SK-N-SH (cell line): ENCODE measurements at regions not wholly inside any gene's neighbourhood (a gene's known extent, or its start where the extent isn't known, plus 50 kb on each side); places are given as distances from the start of the nearest gene placed in this dataset.

Experiments used
- CTCF ChIA-PET: fragments of 300-600, 350-600 bp; formaldehyde crosslinking; extraction: SDS; loops from one replicate; lab custom pipeline; 2021; lab: Yijun Ruan, JAX
- POLR2A ChIA-PET: fragments of 350-600 bp; sonication (Branson Sonifier 250); formaldehyde crosslinking; extraction: SDS; loops from one replicate; lab custom pipeline; 2020; ENCODE audit warnings: antibody characterized with exemption, inconsistent platforms; lab: Yijun Ruan, JAX
- DNase-seq: peaks from one replicate; pipeline ENCODE4 v3.0.0; 2012
- H2AFZ ChIP-seq: fragments of 200-600 bp; sonication (generic); 2 replicates; pipeline ENCODE4 v1.8.1; 2016; ENCODE audit warnings: antibody characterized with exemption, mild to moderate bottlenecking, low read depth
- H3F3A ChIP-seq: fragments of 200-600 bp; sonication (generic); replicated peaks from 2 replicates; pipeline ENCODE3; 2016; ENCODE audit warnings: antibody characterized with exemption, mild to moderate bottlenecking; ENCODE audit not compliant: insufficient read depth
- H3K27ac ChIP-seq, 2 experiments: fragments of 200-500 bp in 1 of 2; fragments of 200-600 bp in 1 of 2; sonication (Bioruptor generic) in 1 of 2; sonication (generic), shearing (Covaris generic) in 1 of 2; 2 replicates each; pipeline versions ENCODE4 v1.5.1 to v1.6.1; 2014 to 2016; ENCODE audit warnings: low read depth in 2 of 2, inconsistent platforms in 1 of 2, low read length in 1 of 2, mild to moderate bottlenecking in 1 of 2, mixed read lengths in 1 of 2
- H3K27me3 ChIP-seq: fragments of 200-600 bp; sonication (generic), shearing (Covaris generic); 2 replicates; pipeline ENCODE4 v1.6.1; 2016; ENCODE audit warnings: mixed run types; ENCODE audit not compliant: insufficient read depth
- H3K36me3 ChIP-seq, 2 experiments: fragments of 200-500 bp in 1 of 2; fragments of 200-600 bp in 1 of 2; sonication (Bioruptor generic) in 1 of 2; sonication (generic) in 1 of 2; replicated peaks in 1 of 2; 2 replicates each; pipeline versions ENCODE3 to v1.5.1; 2014 to 2016; ENCODE audit warnings: low read length in 1 of 2, mild to moderate bottlenecking in 1 of 2; ENCODE audit not compliant: insufficient read depth in 2 of 2, control insufficient read depth in 1 of 2
- H3K4me1 ChIP-seq, 2 experiments: fragments of 200-500 bp in 1 of 2; fragments of 200-600 bp in 1 of 2; sonication (Bioruptor generic) in 1 of 2; sonication (generic), shearing (Covaris generic) in 1 of 2; 2 replicates each; pipeline versions ENCODE4 v1.5.1 to v1.6.1; 2014 to 2016; ENCODE audit warnings: low read depth in 1 of 2, low read length in 1 of 2, mixed run types in 1 of 2; ENCODE audit not compliant: insufficient read depth in 2 of 2, control insufficient read depth in 1 of 2
- H3K4me2 ChIP-seq: fragments of 200-600 bp; sonication (generic), shearing (Covaris generic); 2 replicates; pipeline ENCODE4 v1.6.1; 2017; ENCODE audit warnings: mixed run types
- H3K4me3 ChIP-seq, 2 experiments: fragments of 200-500 bp in 1 of 2; fragments of 200-600 bp in 1 of 2; sonication (Bioruptor generic) in 1 of 2; sonication (generic), shearing (Covaris generic) in 1 of 2; 2 replicates each; pipeline versions ENCODE4 v1.5.1 to v1.8.1; 2014 to 2016; ENCODE audit warnings: low read depth in 2 of 2, inconsistent platforms in 1 of 2, low read length in 1 of 2, mild to moderate bottlenecking in 1 of 2, mixed read lengths in 1 of 2, moderate library complexity in 1 of 2
- H3K79me2 ChIP-seq: fragments of 200-600 bp; sonication (generic); 2 replicates; pipeline ENCODE4 v1.8.1; 2017; ENCODE audit warnings: mild to moderate bottlenecking; ENCODE audit not compliant: insufficient read depth
- H3K9ac ChIP-seq: fragments of 200-600 bp; sonication (generic); 2 replicates; pipeline ENCODE4 v1.6.1; 2017; ENCODE audit warnings: mixed run types
- H3K9me2 ChIP-seq: fragments of 200-600 bp; sonication (generic); 2 replicates; pipeline ENCODE4 v1.6.1; 2017; ENCODE audit warnings: mixed run types
- H3K9me3 ChIP-seq: fragments of 200-600 bp; sonication (generic); 2 replicates; pipeline ENCODE4 v1.6.1; 2017; ENCODE audit warnings: mixed run types, mild to moderate bottlenecking, moderate library complexity
- H4K20me1 ChIP-seq: fragments of 200-600 bp; sonication (generic); 2 replicates; pipeline ENCODE4 v1.6.1; 2017; ENCODE audit warnings: mild to moderate bottlenecking, mixed run types; ENCODE audit not compliant: insufficient read depth
- CHD2 ChIP-seq: fragments of 150-350 bp; IDR thresholded peaks from 2 replicates; pipeline ENCODE4 v1.6.1; 2018; ENCODE audit warnings: low read length; ENCODE audit not compliant: partially characterized antibody
- CTCF ChIP-seq: fragments of 200-600 bp; sonication (generic); IDR thresholded peaks from 2 replicates; pipeline ENCODE4 v1.6.1; 2017; ENCODE audit warnings: antibody characterized with exemption, mild to moderate bottlenecking, moderate library complexity
- ELF1 ChIP-seq: IDR thresholded peaks from 2 replicates; pipeline ENCODE4 v1.4.0; 2012
- EZH2phosphoT487 ChIP-seq: fragments of 200-600 bp; sonication (generic); IDR thresholded peaks from 2 replicates; pipeline ENCODE4 v1.6.1; 2017; ENCODE audit warnings: low read depth, mixed run types, mild to moderate bottlenecking, antibody characterized with exemption, moderate library complexity, borderline replicate concordance
- FOSL2 ChIP-seq: IDR thresholded peaks from 2 replicates; pipeline ENCODE4 v1.4.0; 2012; ENCODE audit warnings: low read depth, mild to moderate bottlenecking, moderate library complexity, borderline replicate concordance
- FOXJ3 ChIP-seq: sonication (generic); formaldehyde crosslinking; IDR thresholded peaks from 2 replicates; pipeline ENCODE4 v1.5.1; 2020; ENCODE audit warnings: mild to moderate bottlenecking, missing genetic modification reagents
- JUND ChIP-seq: IDR thresholded peaks from 2 replicates; pipeline ENCODE4 v1.4.0; 2012
- MEF2A ChIP-seq: IDR thresholded peaks from 2 replicates; pipeline ENCODE4 v1.4.0; 2012; ENCODE audit warnings: low read depth, borderline replicate concordance
- NFIC ChIP-seq: IDR thresholded peaks from 2 replicates; pipeline ENCODE4 v1.4.0; 2012; ENCODE audit warnings: borderline replicate concordance
- NRF1 ChIP-seq: IDR thresholded peaks from 2 replicates; pipeline ENCODE4 v1.6.1; 2012; ENCODE audit warnings: low read depth, mild to moderate bottlenecking, low read length
- RAD21 ChIP-seq: IDR thresholded peaks from 2 replicates; pipeline ENCODE4 v1.6.1; 2012; ENCODE audit warnings: mild to moderate bottlenecking, low read length
- RCOR1 ChIP-seq: fragments of 150-350 bp; IDR thresholded peaks from 2 replicates; pipeline ENCODE4 v1.6.1; 2017; ENCODE audit warnings: antibody characterized with exemption, low read length
- RXRA ChIP-seq: IDR thresholded peaks from 2 replicates; pipeline ENCODE4 v1.4.0; 2012; ENCODE audit warnings: low read depth, mild to moderate bottlenecking, borderline replicate concordance
- TAF1 ChIP-seq: IDR thresholded peaks from 2 replicates; pipeline ENCODE4 v1.6.1; 2012; ENCODE audit warnings: low read depth, mild to moderate bottlenecking, low read length, moderate library complexity, borderline replicate concordance
- TCF12 ChIP-seq: IDR thresholded peaks from 2 replicates; pipeline ENCODE4 v1.4.0; 2012
- TEAD4 ChIP-seq: IDR thresholded peaks from 2 replicates; pipeline ENCODE4 v1.4.0; 2012; ENCODE audit warnings: mild to moderate bottlenecking, borderline replicate concordance; ENCODE audit not compliant: insufficient read depth
- USF1 ChIP-seq: IDR thresholded peaks from 2 replicates; pipeline ENCODE4 v1.4.0; 2012; ENCODE audit warnings: low read depth, borderline replicate concordance
- USF2 ChIP-seq: fragments of 150-350 bp; IDR thresholded peaks from 2 replicates; pipeline ENCODE4 v1.6.1; 2017; ENCODE audit warnings: antibody characterized with exemption, low read length, low read depth, borderline replicate concordance
- YY1 ChIP-seq: IDR thresholded peaks from 2 replicates; pipeline ENCODE4 v1.4.0; 2012; ENCODE audit warnings: low read depth, mild to moderate bottlenecking
- WGBS: methylation state at CpG from one replicate; pipeline ENCODE4 v1.1.6; 2017; ENCODE audit warnings: low lambda C conversion rate; 5-methylcytosine and 5-hydroxymethylcytosine counted together
- TF ChIP-seq, protein P1 (sequence below): fragments of 150-350 bp; IDR thresholded peaks from 2 replicates; pipeline ENCODE4 v1.6.1; 2016; ENCODE audit warnings: mild to moderate bottlenecking, low read depth, low read length

- Histone ChIP-seq H3F3A (no peaks in the 10 kb centered on the region), H3K4me2 (no peak overlapping the region), H3K9ac (no peak overlapping the region), H3K9me2 (no peaks in the 10 kb centered on the region), H3K4me3 (no peak overlapping the region), H3K4me1 (no peaks in the 10 kb centered on the region), H3K27ac (no peak overlapping the region), H3K79me2 (no peaks in the 10 kb centered on the region), H4K20me1 (no peaks in the 10 kb centered on the region), H3K27me3 (no peaks in the 10 kb centered on the region), H2AFZ (no peak overlapping the region), H3K9me3 (no peaks in the 10 kb centered on the region), H3K36me3 (no peaks in the 10 kb centered on the region)
- 77% methylated on average over 4 of the region's 4 CpGs for WGBS
- no peak for DNase-seq
- ChIA-PET POLR2A (no interaction called here), CTCF (no interaction called here)
- TF ChIP-seq RXRA: no peak
- TF ChIP-seq TCF12: no peak
- TF ChIP-seq RAD21: no peak
- TF ChIP-seq ELF1: no peak
- no peak for TF ChIP-seq RCOR1
- no peak for TF ChIP-seq TAF1
- TF ChIP-seq, protein P1, sequence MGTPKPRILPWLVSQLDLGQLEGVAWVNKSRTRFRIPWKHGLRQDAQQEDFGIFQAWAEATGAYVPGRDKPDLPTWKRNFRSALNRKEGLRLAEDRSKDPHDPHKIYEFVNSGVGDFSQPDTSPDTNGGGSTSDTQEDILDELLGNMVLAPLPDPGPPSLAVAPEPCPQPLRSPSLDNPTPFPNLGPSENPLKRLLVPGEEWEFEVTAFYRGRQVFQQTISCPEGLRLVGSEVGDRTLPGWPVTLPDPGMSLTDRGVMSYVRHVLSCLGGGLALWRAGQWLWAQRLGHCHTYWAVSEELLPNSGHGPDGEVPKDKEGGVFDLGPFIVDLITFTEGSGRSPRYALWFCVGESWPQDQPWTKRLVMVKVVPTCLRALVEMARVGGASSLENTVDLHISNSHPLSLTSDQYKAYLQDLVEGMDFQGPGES: no peak
- TF ChIP-seq MEF2A: no peak
- no peak for TF ChIP-seq CTCF
- no peak for TF ChIP-seq FOSL2
- no peak for TF ChIP-seq YY1
- TF ChIP-seq NFIC: no peak
- TF ChIP-seq TEAD4: no peak
These were observed 468.4 kb downstream of the FOXO1 start for GRCh38 chr13:40197936-40198595.

DNA sequence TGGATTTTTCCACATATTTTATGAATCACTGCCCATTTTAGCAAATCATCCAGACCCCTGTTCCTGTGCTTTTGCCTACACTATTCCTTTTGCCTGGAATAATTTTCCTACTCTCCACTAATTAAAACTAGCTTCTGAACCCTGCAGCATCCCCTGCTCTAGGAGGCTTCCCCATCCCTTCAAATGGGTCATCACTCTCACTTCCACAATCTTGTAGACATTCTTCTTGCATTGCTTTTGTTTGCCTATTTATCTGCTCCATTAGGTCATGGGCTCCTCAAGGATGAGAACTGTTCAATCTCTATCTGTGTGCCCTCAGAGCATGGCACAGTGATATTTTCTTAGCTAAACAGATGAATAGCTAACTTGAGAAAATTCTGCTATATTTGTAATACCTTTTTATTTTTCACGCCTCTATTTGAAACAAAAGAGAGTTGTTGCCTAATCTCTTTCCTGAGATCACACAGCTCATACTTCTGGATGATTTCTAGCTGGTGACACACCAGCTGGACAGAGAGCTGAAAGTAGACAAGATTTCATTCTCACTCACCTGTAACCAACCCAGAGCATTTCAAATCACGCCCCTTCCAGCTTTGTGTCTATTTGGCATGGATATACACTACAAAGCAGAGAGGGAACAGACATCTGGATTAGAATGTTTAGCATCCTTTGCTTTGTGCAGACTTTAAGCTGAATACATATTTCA is 466.0 kb downstream of the FOXO1 start:
- ChIA-PET POLR2A (interaction anchor here (1.2 kb wide), 1 partner anchor 10 kb away, joined by 4 read pairs; no protein-coding TSS in a partner anchor), CTCF (interaction anchor here (1.3 to 1.5 kb wide), 2 partner anchors 8 to 9 kb away, joined by 3 to 5 read pairs; no protein-coding TSS in a partner anchor)
- H3K4me2 ChIP-seq: no peak overlapping the region
- no peaks in the 10 kb centered on the region for H4K20me1 ChIP-seq
- 79% methylated on average over 2 of the region's 2 CpGs for WGBS
- no peaks in the 10 kb centered on the region for H3K79me2 ChIP-seq
- H3K9me2 ChIP-seq: no peaks in the 10 kb centered on the region
- no peaks in the 10 kb centered on the region for H3F3A ChIP-seq
- no peaks in the 10 kb centered on the region for H3K9me3 ChIP-seq
- H3K36me3 ChIP-seq: no peaks in the 10 kb centered on the region
- H3K4me3 ChIP-seq: no peak overlapping the region
- no peak overlapping the region for H3K9ac ChIP-seq
- H2AFZ ChIP-seq: no peak overlapping the region
- DNase-seq: no peak
- no peak overlapping the region for H3K27ac ChIP-seq
- no peaks in the 10 kb centered on the region for H3K27me3 ChIP-seq
- no peaks in the 10 kb centered on the region for H3K4me1 ChIP-seq
- TF ChIP-seq NRF1 (no peak), CHD2 (no peak), EZH2phosphoT487 (no peak), USF1 (no peak), FOXJ3 (CRISPR knock-in tag) (no peak), JUND (no peak), RXRA (no peak), USF2 (no peak)
